Endodermal cell (in vitro differentiated cells): ENCODE measurements at regions not wholly inside any gene's neighbourhood (a gene's known extent, or its start where the extent isn't known, plus 50 kb on each side); places are given as distances from the start of the nearest gene placed in this dataset.

Source experiments
- DNase-seq: peaks from one replicate; pipeline ENCODE4 v3.0.0-alpha.2; 2017
- H3K27ac ChIP-seq: 2 replicates; pipeline ENCODE4 v1.5.1; 2013; ENCODE audit warnings: mild to moderate bottlenecking, low read depth, low read length, moderate library complexity
- H3K27me3 ChIP-seq: 2 replicates; pipeline ENCODE4 v1.6.1; 2013; ENCODE audit warnings: mild to moderate bottlenecking, low read length, moderate library complexity; ENCODE audit not compliant: insufficient read depth, control insufficient read depth, poor library complexity, severe bottlenecking
- H3K36me3 ChIP-seq: 2 replicates; pipeline ENCODE4 v1.7.0; 2013; ENCODE audit warnings: mild to moderate bottlenecking, low read length, moderate library complexity; ENCODE audit not compliant: control insufficient read depth, insufficient read depth
- H3K4me1 ChIP-seq: one replicate; pipeline ENCODE4 v1.7.0; 2013; ENCODE audit warnings: low read length; ENCODE audit not compliant: control insufficient read depth, insufficient read depth
- H3K4me3 ChIP-seq: 2 replicates; pipeline ENCODE4 v1.5.1; 2013; ENCODE audit warnings: mild to moderate bottlenecking, low read length, moderate library complexity
- H3K9ac ChIP-seq: 2 replicates; pipeline ENCODE4 v1.6.1; 2013; ENCODE audit warnings: mild to moderate bottlenecking, low read length, moderate library complexity; ENCODE audit not compliant: poor library complexity, severe bottlenecking; ENCODE audit errors: extremely low read depth
- H3K9me3 ChIP-seq: 2 replicates; pipeline ENCODE4 v1.6.1; 2013; ENCODE audit warnings: mild to moderate bottlenecking, low read length, moderate library complexity; ENCODE audit not compliant: control insufficient read depth
- H3K27ac Mint-ChIP-seq: 2 replicates; pipeline ENCODE4 v1.8.0; 2020; ENCODE audit warnings: mixed read lengths
- H3K27me3 Mint-ChIP-seq: 2 replicates; pipeline ENCODE4 v1.8.0; 2021; ENCODE audit warnings: mild to moderate bottlenecking, mixed read lengths; ENCODE audit not compliant: insufficient read depth
- H3K36me3 Mint-ChIP-seq: 2 replicates; pipeline ENCODE4 v1.8.0; 2020; ENCODE audit warnings: low read depth, mixed read lengths
- H3K4me1 Mint-ChIP-seq: 2 replicates; pipeline ENCODE4 v1.8.0; 2020; ENCODE audit warnings: mixed read lengths
- H3K4me3 Mint-ChIP-seq: 2 replicates; pipeline ENCODE4 v1.8.0; 2020; ENCODE audit warnings: mild to moderate bottlenecking, moderate library complexity, mixed read lengths
- H3K9me3 Mint-ChIP-seq: 2 replicates; pipeline ENCODE4 v1.8.0; 2020; ENCODE audit warnings: mild to moderate bottlenecking, mixed read lengths
- CTCF ChIP-seq: fragments of 200-600 bp; sonication (generic); conservative IDR thresholded peaks from 2 replicates; pipeline ENCODE4 v1.5.0; 2021; ENCODE audit warnings: antibody characterized with exemption, mild to moderate bottlenecking
- WGBS, 2 experiments: methylation state at CpG; one replicate each; pipeline versions ENCODE4 v1.1.5 to v1.1.7; 2013; ENCODE audit warnings: missing lambda C conversion rate in 2 of 2, mixed read lengths in 1 of 2; ENCODE audit not compliant: insufficient coverage in 1 of 2, insufficient read length in 1 of 2; 5-methylcytosine and 5-hydroxymethylcytosine counted together

GRCh38 chr2:142670362-142670761 is 207.1 kb upstream of the KYNU start:
- Mint-ChIP-seq H3K4me1 (peaks cover 4% of the 10 kb centered on the region), H3K36me3 (no peaks in the 10 kb centered on the region), H3K27ac (no peak overlapping the region), H3K4me3 (no peak overlapping the region), H3K9me3 (no peaks in the 10 kb centered on the region), H3K27me3 (no peaks in the 10 kb centered on the region)
- H3K4me3 ChIP-seq = no peak overlapping the region
- no peaks in the 10 kb centered on the region for H3K36me3 ChIP-seq
- DNase-seq = no peak
- H3K9me3 ChIP-seq = no peaks in the 10 kb centered on the region
- no peaks in the 10 kb centered on the region for H3K4me1 ChIP-seq
- TF ChIP-seq CTCF = no peak
- no peak overlapping the region for H3K9ac ChIP-seq
- no peaks in the 10 kb centered on the region for H3K27me3 ChIP-seq
- no peak overlapping the region for H3K27ac ChIP-seq
- 88% methylated on average over 1 of the region's 1 CpG; no CpG with 5 or more reads in 1 of the 2 experiments for WGBS, 2 experiments

GRCh38 chr2:142668420-142668819 is 209.0 kb upstream of the KYNU start:
- H3K27me3 ChIP-seq = no peaks in the 10 kb centered on the region
- no peak for TF ChIP-seq CTCF
- H3K4me1 ChIP-seq = no peaks in the 10 kb centered on the region
- no peak overlapping the region for H3K27ac ChIP-seq
- no peaks in the 10 kb centered on the region for H3K36me3 Mint-ChIP-seq
- no peak overlapping the region for H3K27ac Mint-ChIP-seq
- H3K9me3 Mint-ChIP-seq = no peaks in the 10 kb centered on the region
- H3K36me3 ChIP-seq = no peaks in the 10 kb centered on the region
- H3K9me3 ChIP-seq = no peaks in the 10 kb centered on the region
- no peaks in the 10 kb centered on the region for H3K27me3 Mint-ChIP-seq
- no peak for DNase-seq
- no peak overlapping the region for H3K4me3 Mint-ChIP-seq
- H3K9ac ChIP-seq = no peak overlapping the region
- 98 to 100% methylated on average over 1 to 3 of the region's 3 CpGs for WGBS, 2 experiments
- H3K4me1 Mint-ChIP-seq = peaks cover 4% of the 10 kb centered on the region
- no peak overlapping the region for H3K4me3 ChIP-seq

GRCh38 chr2:142665241-142665640 is 212.2 kb upstream of the KYNU start:
- no peak overlapping the region for H3K27ac Mint-ChIP-seq
- Histone ChIP-seq H3K27me3 (no peaks in the 10 kb centered on the region), H3K27ac (no peak overlapping the region), H3K9ac (no peak overlapping the region), H3K4me3 (no peak overlapping the region), H3K4me1 (no peaks in the 10 kb centered on the region), H3K36me3 (no peaks in the 10 kb centered on the region), H3K9me3 (no peaks in the 10 kb centered on the region)
- no peak for TF ChIP-seq CTCF
- no peaks in the 10 kb centered on the region for H3K27me3 Mint-ChIP-seq
- no peaks in the 10 kb centered on the region for H3K36me3 Mint-ChIP-seq
- DNase-seq = no peak
- no peaks in the 10 kb centered on the region for H3K4me1 Mint-ChIP-seq
- 82 to 100% methylated on average over 3 of the region's 3 CpGs for WGBS, 2 experiments
- no peak overlapping the region for H3K4me3 Mint-ChIP-seq
- H3K9me3 Mint-ChIP-seq = no peaks in the 10 kb centered on the region
